Prostate gland (tissue), 2 donors: ENCODE measurements at regions not wholly inside any gene's neighbourhood (a gene's known extent, or its start where the extent isn't known, plus 50 kb on each side); places are given as distances from the start of the nearest gene placed in this dataset.

ENCODE experiments used
- DNase-seq: peaks from one replicate; pipeline ENCODE4 v3.0.0-alpha.2; 2019; ENCODE audit warnings: low spot score
- H3K27ac ChIP-seq, 2 donors: fragments of 200-600 bp; sonication (generic); 2 replicates each; pipeline ENCODE4 v1.5.1; 2017 to 2019
- H3K27me3 ChIP-seq: fragments of 200-600 bp; sonication (generic); replicated peaks from 2 replicates; pipeline ENCODE4 v1.5.1; 2019; ENCODE audit not compliant: insufficient read depth
- H3K36me3 ChIP-seq, 2 donors: fragments of 200-600 bp; sonication (generic); 1 replicate in 1 of 2; 2 replicates in 1 of 2; pipeline versions ENCODE4 v1.5.1 to v1.8.1; 2017 to 2019
- H3K4me1 ChIP-seq: fragments of 200-600 bp; sonication (generic); replicated peaks from 2 replicates; pipeline ENCODE4 v1.5.1; 2019
- H3K4me3 ChIP-seq, 2 donors: fragments of 200-600 bp; sonication (generic); 2 replicates each; pipeline ENCODE4 v1.5.1; 2017 to 2019
- H3K9me3 ChIP-seq: fragments of 200-600 bp; sonication (generic); 2 replicates; pipeline ENCODE4 v1.5.1; 2017
- POLR2A ChIP-seq: fragments of 450-650 bp; IDR thresholded peaks from one replicate; pipeline ENCODE4 v1.6.1; 2016; ENCODE audit warnings: antibody characterized with exemption, mild to moderate bottlenecking
- POLR2AphosphoS5 ChIP-seq: sonication (generic); formaldehyde crosslinking; IDR thresholded peaks from one replicate; pipeline ENCODE4 v1.6.1; 2017; ENCODE audit warnings: antibody characterized with exemption
- WGBS: methylation state at CpG from one replicate; pipeline ENCODE4 v1.1.5; 2018; 5-methylcytosine and 5-hydroxymethylcytosine counted together
- intact Hi-C: fragments of 100-400 bp; cut with DNase I; formaldehyde crosslinking; loops from one replicate; pipeline ENCODE4 v1.14.2; 2022
- TF ChIP-seq, protein P1 (sequence below), 4 experiments: fragments of 200-600 bp in 2 of 4; fragments of 450-650 bp in 2 of 4; sonication (generic) in 2 of 4; IDR thresholded peaks; 1 replicate in 3 of 4; 2 replicates in 1 of 4; pipeline ENCODE4 v1.5.1; 2016 to 2019; ENCODE audit warnings: antibody characterized with exemption in 4 of 4, mild to moderate bottlenecking in 2 of 4, moderate library complexity in 2 of 4

DNA sequence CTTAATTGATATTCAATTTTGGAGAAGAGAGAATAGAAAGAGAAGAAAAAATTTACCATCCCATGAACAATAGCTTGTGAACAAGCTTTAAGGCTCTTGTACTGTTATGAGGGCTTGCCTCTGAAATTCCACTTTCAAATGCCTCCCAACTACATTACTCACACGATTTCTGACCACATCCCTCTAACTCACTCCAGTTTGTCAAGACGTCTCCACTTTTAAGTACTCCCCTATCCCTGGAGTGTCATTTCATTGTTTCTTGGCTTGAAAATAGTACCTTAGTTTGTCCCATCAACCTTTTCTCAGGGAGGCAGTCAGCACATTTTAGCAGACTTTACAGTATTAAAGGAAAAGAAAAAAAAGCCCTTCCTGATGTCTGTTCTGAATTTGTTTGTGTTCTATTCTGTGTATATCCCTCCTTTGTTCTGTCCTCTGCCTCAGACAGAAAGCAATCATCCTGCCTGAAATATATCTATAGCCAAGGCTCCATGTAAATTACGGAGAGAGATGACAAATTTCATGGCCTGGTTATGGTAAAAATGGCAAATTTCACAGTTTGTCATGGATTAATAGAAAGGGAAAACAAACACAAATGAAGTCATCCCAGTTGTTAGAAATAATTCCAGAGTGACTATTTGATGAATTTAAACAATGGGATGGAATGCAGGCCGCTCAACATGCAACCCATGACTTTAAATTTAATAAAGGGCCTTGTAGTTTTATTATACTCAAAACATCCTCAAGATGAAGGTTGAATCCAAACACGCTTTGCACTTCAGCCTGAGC, 228.8 kb downstream of the ETAA1 start:
- no peaks in the 10 kb centered on the region for H3K27me3 ChIP-seq
- H3K27ac ChIP-seq, result no peak overlapping the region

DNA sequence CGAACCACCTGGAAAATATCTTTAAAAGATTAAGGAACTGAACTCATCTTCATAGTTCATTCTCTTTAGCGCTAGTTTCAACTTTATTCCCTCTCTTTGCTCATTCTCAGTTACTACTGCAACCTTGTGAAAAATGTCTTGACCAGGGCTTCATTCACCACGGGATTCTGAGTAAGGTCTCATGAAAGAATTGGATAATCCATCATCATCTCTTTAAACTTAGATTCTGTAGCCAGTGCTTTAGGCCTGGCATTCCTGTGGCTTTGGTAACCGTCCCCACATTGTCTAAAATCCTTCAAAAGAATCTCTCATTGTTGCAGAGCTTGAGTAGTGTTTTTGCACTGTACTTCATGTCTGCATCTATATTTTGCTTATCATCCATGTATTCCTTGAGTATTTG, 229.5 kb downstream of the ETAA1 start:
- DNase-seq, result no peak
- 64% methylated on average over 4 of the region's 4 CpGs for WGBS
- intact Hi-C loops, result no loop called here
- Histone ChIP-seq H3K27ac (no peak overlapping the region), H3K4me3 (no peak overlapping the region), H3K36me3 (no peaks in the 10 kb centered on the region), H3K4me1 (no peaks in the 10 kb centered on the region), H3K9me3 (no peaks in the 10 kb centered on the region), H3K27me3 (no peaks in the 10 kb centered on the region)
- TF ChIP-seq POLR2A (no peak), POLR2AphosphoS5 (no peak)
- TF ChIP-seq, protein P1, sequence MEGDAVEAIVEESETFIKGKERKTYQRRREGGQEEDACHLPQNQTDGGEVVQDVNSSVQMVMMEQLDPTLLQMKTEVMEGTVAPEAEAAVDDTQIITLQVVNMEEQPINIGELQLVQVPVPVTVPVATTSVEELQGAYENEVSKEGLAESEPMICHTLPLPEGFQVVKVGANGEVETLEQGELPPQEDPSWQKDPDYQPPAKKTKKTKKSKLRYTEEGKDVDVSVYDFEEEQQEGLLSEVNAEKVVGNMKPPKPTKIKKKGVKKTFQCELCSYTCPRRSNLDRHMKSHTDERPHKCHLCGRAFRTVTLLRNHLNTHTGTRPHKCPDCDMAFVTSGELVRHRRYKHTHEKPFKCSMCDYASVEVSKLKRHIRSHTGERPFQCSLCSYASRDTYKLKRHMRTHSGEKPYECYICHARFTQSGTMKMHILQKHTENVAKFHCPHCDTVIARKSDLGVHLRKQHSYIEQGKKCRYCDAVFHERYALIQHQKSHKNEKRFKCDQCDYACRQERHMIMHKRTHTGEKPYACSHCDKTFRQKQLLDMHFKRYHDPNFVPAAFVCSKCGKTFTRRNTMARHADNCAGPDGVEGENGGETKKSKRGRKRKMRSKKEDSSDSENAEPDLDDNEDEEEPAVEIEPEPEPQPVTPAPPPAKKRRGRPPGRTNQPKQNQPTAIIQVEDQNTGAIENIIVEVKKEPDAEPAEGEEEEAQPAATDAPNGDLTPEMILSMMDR (IDR thresholded peaks at IDR 0.05), result no peak

More for the DNA sequence above, 228.8 kb downstream of the ETAA1 start:
- H3K9me3 ChIP-seq, result no peaks in the 10 kb centered on the region
- no peak for DNase-seq
- 82% methylated on average over 5 of the region's 5 CpGs for WGBS
- no peak overlapping the region for H3K4me3 ChIP-seq
- intact Hi-C loops, result no loop called here
- no peaks in the 10 kb centered on the region for H3K36me3 ChIP-seq
- no peaks in the 10 kb centered on the region for H3K4me1 ChIP-seq
- TF ChIP-seq POLR2AphosphoS5, result no peak
- TF ChIP-seq, protein P1 (IDR thresholded peaks at IDR 0.05), result no peak
- no peak for TF ChIP-seq POLR2A

DNA sequence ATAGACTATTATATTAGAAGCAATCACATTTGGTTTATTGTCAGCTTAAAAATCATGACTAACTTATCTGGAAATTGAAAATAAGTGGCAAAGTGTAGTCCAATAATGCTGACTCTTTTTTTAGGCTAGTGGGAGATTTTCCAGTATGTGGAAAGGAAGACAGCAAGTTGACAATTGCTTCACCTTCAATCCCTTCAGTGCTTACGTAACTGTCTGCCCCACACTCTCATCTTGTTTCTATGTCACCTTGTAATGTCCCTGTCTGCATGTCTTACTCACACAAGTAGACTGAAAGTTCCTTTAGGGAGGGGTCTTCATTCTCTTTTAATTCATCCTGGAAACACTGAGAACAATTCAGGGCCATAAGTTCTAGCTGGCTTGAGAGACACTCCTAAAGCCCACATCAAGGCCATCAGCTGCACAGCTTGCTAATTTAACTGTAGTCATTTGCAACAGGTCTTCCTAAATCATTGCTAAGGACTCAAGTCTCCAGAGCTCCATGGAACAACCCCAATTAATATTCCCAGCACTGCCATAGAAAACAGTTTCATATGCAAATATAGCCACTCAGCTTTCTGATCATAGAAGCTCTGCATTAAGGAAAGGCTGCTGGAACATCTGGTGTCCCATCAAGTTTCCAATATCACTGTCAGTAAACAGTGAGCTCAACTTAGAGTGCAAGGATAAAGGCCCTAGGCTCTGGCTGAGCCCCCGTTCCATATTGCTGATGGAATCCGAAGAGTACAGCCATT, 230.5 kb downstream of the ETAA1 start:
- no peaks in the 10 kb centered on the region for H3K4me1 ChIP-seq
- no peak overlapping the region for H3K27ac ChIP-seq
- no peaks in the 10 kb centered on the region for H3K9me3 ChIP-seq
- TF ChIP-seq, protein P1 (IDR thresholded peaks at IDR 0.05), result no peak
- H3K27me3 ChIP-seq, result peaks cover 3% of the 10 kb centered on the region
- H3K4me3 ChIP-seq, result no peak overlapping the region
- 99% methylated on average over 3 of the region's 3 CpGs for WGBS
- no peaks in the 10 kb centered on the region for H3K36me3 ChIP-seq
- intact Hi-C loops, result no loop called here
- no peak for DNase-seq

DNA sequence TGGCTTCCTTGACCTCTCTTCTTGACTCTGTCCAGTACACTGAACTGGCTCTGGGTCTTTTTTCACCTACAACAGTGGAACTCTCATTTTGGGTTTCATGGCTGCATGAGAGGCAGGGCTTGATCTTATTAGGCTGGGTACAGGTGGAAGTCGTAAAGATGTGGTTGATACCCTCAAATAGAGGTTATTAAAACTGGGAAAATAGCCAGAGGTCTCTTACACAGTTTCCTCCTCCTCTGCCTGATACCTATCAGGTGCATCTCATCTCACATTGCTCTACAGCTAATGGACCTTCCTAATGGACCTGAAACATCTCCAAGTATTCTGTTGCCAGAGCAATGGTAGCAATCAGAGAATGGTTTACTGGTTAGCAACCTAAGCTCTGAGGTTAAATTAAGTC, 231.8 kb downstream of the ETAA1 start:
- intact Hi-C loops, result no loop called here
- Histone ChIP-seq H3K36me3 (no peaks in the 10 kb centered on the region), H3K9me3 (no peaks in the 10 kb centered on the region), H3K27me3 (peaks cover 3% of the 10 kb centered on the region), H3K4me3 (no peak overlapping the region), H3K4me1 (no peaks in the 10 kb centered on the region), H3K27ac (no peak overlapping the region)
- WGBS, result 48% methylated on average over 1 of the region's 1 CpG
- no peak for TF ChIP-seq POLR2A
- no peak for TF ChIP-seq POLR2AphosphoS5
- TF ChIP-seq, protein P1 (IDR thresholded peaks at IDR 0.05), result no peak
- no peak for DNase-seq

DNA sequence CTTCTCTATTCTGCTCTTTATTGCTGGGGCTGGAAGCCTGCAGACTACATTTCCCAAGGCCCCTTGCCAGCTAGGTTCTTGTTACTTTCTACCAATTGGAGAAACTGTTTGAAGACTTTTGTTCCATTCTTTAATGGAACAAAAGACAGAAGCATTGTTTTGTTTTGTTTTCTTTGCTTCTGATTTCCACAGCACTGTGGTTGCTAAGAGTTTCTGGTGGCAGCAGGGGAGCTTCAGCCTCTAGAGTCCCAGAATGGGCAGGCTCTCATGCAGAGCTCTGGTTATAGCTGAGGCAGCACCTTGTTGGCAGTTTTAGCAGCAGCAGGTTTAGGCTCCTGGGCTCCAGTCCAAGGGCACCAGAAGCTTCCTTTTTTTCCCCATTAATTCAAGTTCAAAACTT, 234.3 kb downstream of the ETAA1 start:
- TF ChIP-seq POLR2AphosphoS5, result no peak
- TF ChIP-seq POLR2A, result no peak
- TF ChIP-seq, protein P1 (IDR thresholded peaks at IDR 0.05), result no peak
- DNase-seq, result no peak

More for the DNA sequence above, 234.3 kb downstream of the ETAA1 start:
- no peaks in the 10 kb centered on the region for H3K36me3 ChIP-seq
- no peaks in the 10 kb centered on the region for H3K9me3 ChIP-seq
- no peaks in the 10 kb centered on the region for H3K4me1 ChIP-seq
- H3K27me3 ChIP-seq, result peaks cover 3% of the 10 kb centered on the region
- H3K27ac ChIP-seq, result no peak overlapping the region
- H3K4me3 ChIP-seq, result no peak overlapping the region
- intact Hi-C loops, result no loop called here
